T47D (cell line): ENCODE measurements at regions not wholly inside any gene's neighbourhood (a gene's known extent, or its start where the extent isn't known, plus 50 kb on each side); places are given as distances from the start of the nearest gene placed in this dataset.

Experiments
- DNase-seq, 2 experiments: peaks; one replicate each; pipeline versions ENCODE4 v3.0.0 to v3.0.0-alpha.2; 2011 to 2012; ENCODE audit warnings: low read depth in 1 of 2, low spot score in 1 of 2
- JUND ChIP-seq: IDR thresholded peaks from 2 replicates; pipeline ENCODE4 v1.6.1; 2012; ENCODE audit warnings: low read depth
- in situ Hi-C: cut with HindIII; loops from 2 replicates; pipeline ENCODE4 v1.10.0; 2016; ENCODE audit warnings: low sequenced_read_pairs, low pct_unique_long_range_greater_than_20kb

DNA sequence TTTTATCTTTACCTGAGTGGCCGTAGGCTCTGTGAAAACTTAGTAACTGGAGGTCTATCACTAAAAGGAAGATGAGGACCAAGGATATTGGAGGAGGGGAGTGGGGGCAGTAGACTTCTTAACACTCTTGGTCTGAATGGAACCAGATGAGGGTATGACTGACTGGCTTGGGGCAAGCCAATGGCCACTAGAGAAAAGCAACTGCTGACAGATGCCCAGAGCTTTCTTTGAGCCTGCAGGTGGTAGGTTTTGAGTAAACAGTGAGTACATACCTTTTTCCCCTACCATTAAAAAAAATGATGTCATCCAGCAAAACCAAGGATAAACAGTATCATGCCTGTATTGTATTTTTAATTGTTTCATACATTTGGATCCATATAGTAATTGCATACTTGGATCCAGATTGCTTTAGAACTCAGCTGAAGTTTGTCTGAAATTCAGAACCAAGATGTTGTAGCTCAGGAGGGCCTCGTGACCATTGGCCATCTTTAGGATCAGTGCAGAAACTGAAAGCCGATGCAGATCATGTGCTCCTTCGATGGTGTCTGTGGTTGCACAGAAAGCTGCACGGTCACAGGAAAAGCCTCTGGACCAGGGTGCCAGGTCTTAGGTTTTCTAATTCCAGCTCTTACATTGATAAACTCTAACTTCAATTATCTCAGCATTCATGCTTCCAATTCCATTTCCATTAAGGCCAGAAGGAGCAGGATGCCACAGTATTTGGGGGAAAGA lies 131.0 kb downstream of the PDGFRA start:
- in situ Hi-C loops, result no loop called here
- no peak for TF ChIP-seq JUND
- no peak for DNase-seq

DNA sequence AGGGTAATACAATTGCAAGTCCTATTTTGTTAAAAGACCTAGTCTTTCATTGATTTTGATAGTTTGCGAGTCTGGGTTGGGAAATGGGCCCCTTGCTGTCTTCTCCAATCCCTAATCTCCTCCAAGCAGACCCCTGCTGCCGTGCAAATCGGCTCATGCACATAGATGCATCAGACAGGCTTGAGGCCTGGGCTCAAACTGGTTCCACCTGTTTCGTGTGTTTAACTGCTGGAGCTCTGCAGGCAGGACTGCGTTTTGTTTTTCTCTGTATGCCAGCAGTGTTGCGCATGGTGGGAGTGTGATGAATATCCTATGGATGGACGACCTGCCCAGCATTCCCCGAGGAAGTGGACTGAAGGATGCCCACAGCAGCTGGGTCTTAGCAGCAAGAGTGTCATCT lies 133.9 kb downstream of the PDGFRA start:
- in situ Hi-C loops, result no loop called here
- no peak for TF ChIP-seq JUND
- DNase-seq, result peak in 1 of 2 experiments; percentile 47

DNA sequence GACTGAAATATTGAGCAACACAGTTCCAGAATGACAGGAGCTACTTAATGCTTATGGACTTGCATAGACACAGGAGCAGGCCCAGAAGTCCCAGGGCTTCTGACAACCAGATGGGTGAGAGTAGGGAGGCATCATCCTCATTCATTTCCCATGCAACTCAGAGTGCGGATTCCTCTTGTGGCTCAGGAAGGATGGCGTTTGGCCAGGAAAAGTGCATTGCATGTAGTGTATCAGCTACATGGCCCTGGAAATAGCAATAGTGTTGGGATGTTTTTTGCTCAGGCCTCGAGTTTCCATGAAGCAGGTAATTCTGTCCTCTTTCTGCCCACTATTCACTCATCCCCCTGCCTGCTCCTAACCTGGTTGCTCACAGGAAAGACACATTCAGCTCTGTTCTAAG lies 136.6 kb downstream of the PDGFRA start:
- no peak for DNase-seq
- in situ Hi-C loops, result no loop called here
- TF ChIP-seq JUND, result no peak

DNA sequence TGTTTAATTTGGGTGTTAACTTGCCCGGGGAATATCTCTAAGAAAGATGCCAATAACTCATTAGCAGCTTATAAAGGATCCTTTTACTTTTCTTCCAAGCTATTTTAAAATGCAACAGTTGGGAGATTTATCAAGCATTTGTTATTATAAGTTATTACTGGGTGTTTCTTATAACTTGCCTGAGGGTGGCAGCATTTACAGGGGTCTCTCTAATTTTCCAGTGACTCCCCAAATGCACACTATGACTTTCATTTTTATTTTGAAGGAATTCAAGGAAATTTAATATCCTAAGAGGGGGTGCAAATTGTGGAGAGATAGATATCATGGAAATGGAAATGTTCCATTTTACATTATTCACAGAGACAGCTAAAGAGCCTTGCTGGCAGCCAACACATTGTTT lies 138.0 kb downstream of the PDGFRA start:
- no peak for DNase-seq
- in situ Hi-C loops, result no loop called here
- no peak for TF ChIP-seq JUND

DNA sequence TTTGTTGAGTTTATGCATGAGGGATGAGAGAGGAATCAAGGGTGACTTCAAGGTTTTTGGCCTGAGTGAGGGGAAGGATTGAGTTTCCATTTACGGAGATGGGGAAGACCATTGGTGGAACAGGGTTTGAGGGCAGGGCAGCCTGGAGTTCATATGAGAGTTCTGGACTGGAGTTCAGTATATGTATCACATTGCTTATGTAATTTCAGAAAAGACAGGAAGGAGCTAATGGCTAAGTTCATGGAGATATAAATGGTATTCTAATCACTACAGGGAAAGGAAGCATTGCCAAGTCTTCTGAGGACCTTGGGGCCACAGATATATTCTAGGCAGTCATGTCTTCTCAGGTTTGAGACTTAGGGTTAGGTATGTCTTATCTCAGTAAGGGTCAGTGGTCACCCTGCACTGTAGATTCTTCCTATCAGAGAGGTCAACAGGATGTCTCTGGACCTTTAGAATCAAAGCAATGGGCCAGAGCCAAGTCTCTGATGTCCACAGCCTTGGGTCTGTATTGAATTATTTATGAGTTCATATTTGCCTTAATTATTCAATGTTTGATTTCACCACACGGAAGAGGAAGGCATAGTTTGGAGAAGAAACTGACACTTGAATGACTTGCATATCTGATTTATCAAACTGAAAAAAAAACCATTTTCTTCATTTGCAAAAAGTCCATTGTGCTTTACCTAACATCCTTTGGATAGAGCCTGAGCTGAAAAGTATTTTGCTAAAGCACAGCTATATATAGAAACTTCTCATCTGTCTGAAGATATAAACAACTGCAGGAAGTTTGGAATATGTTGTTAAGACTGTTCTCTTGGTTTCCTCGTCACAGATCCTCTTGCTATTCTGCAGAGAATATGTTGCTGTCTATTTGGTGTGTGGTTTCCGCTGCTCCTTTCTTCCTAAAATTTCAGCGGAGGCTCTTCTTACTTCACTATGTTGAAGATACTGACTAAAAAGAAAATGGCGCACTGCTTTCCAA lies 139.5 kb downstream of the PDGFRA start:
- DNase-seq, result no peak
- no peak for TF ChIP-seq JUND
- in situ Hi-C loops, result no loop called here

DNA sequence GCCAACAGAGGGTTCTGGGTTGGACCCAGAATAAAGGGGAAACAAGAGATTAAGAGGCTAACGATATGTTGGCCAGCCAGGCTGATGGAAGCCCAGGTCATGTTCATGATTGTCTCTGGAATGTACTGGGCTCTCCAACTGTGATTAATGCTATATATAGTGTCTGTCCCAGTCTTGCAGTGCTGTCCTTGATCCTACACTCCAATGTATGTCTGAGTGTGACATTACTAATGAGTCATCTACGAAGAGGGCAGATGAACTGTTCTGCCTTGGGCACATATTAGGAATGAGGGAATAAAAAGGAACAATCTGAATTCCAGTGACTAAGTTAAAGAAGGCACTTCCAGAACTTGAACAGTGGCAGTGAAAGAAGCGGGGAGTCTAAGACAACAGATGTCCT lies 142.1 kb downstream of the PDGFRA start:
- in situ Hi-C loops, result no loop called here
- TF ChIP-seq JUND, result no peak
- DNase-seq, result no peak

DNA sequence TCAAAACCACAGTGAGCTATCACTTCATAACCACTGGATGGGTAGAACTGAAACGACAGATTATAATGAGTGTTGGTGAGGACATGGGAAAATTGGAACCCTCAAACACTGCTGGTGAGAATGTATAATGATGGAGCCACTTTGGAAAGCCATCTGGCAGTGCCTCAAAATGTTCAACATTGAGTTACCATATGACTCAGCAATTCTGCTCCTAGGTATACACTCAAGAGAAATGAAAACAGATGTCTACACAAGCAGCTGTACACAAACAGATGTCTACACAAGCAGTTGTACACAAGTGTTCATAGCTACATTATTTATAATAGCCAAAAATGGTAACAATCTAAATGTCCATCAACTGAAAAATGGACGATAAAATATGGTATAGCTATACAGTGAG lies 143.9 kb downstream of the PDGFRA start:
- TF ChIP-seq JUND, result no peak
- in situ Hi-C loops, result no loop called here
- DNase-seq, result no peak

DNA sequence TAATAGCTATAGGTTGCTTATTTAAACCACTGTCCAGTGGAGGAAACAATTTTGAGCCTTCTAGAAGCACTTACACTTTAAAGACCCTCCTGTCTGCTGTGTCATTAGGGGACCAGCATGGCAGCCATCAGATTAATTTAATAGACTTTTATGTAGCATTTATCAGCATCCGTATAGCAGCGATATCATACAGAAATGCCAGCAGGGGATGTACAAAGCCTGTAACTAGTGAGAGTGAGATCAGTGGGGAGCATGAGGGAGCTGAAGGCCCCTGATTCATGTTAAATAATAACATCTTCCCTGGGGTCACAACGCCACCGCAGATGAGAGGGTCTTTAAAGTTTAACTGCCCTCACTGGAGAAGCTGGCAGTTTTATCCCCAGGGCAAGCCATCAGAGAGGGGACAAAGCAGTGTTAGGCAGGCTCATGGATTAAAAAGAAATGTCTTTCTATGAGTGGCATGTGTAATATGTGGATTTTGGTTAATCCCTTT lies 144.7 kb downstream of the PDGFRA start:
- TF ChIP-seq JUND, result no peak
- in situ Hi-C loops, result no loop called here

DNA sequence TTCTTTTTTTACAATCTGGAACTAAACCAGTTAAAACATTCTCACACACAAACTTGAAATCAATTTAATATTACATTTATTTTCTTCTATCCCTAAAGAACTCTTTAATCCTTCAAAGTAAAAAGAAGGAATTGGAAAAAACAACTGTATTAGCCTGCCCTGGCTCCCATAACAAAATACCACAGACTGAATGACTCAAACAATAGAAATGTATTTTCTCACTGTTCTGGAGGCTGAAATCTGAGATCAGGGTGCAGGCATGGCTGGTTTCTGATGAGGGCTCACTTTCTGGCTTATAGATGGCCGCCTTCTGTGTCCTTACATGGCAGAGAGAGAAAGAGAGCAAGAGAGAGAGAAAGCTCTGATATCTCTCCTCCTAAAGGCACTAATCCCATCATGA lies 149.4 kb downstream of the PDGFRA start:
- no peak for TF ChIP-seq JUND
- DNase-seq, result no peak
- in situ Hi-C loops, result no loop called here

More for the DNA sequence above, 144.7 kb downstream of the PDGFRA start:
- DNase-seq, result no peak

DNA sequence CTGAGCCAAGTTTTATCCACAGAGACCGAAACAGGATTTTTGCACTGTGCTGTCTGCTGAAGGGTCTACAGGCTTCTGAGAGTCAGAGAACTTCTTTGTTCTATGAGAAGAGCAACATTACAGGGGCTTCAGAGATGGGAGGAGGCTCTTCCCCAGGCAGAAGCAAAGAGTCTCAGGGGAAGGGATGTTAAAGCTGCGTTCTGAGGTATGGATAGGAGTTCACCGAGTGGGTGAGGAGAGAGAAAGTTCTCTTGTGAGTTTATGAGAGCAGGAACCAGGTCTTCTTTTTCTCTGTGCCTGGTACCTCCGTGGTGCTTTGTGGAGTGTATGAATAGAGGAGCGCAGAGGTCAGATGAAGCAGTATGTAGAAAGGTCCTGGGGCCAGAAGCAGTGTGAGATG lies 155.1 kb downstream of the PDGFRA start:
- no peak for TF ChIP-seq JUND
- in situ Hi-C loops, result no loop called here
- DNase-seq, result no peak

DNA sequence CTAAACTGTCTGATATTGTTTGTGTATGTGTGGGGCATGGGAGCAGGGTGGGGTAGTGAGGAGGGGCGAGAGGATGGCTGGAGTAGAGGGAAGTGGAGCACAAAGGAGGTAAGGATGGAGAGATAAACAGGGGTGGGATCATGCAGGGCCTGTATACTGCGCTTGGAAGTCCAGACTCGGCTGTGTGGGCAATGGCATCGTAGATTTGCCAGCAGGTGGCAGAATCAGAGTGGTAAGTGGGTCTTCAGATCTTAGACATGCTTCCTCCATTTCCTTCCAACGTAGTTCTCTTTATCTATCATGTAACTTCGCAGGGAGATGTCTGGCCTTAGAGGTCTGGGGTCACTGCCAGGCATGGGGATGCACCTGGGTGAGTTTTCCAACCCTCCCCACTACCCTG lies 155.5 kb downstream of the PDGFRA start:
- in situ Hi-C loops, result no loop called here
- peak in 1 of 2 experiments; percentile 56 for DNase-seq
- TF ChIP-seq JUND, result no peak

DNA sequence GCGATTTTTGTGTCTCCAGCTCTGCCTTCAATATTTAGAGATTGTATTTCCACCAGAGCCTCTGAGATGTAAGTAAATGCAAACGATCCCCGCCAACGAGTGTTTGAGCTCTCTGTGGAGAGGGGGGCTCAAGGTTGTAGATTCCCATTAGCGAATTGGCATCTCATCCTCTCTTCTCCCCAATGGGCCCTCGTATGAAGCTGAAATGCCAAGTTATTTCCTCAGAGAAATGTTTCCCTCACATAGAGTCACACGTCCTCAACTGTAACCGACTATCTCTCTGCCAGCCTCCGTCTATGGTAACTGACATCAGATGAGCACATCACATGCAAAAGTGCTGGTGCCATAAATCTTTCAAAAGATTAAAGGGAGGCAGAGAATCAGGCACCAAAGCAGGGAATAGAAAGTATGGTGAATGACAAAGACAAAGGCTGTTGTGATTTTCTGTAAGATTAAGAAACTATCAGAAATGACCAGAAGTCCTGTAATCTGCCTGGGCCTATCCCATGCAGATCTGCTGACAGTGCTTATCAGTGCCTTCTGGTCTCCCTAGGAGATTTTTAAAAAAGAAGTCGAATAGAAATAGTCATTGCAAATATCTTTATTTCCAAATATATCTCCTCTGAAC lies 157.1 kb downstream of the PDGFRA start:
- in situ Hi-C loops, result no loop called here
- no peak for DNase-seq
- no peak for TF ChIP-seq JUND

DNA sequence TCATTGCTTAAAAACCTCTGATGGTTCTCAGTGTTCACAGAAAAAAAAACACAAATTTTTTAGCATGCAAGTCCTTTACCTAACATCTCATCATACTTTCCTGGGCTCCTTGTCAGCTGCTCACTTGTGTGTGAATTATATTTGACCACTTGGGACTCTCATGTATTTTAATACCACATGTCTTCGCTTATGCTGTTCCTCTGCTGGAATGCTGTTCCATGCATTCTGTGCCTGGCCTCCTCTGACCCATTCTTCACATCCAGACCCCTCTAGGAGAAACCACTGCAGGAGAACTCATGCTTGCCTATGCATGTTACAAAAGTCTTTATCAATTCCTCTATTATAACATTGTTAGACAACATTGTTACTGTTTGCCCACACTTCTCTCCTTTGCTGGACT lies 157.6 kb downstream of the PDGFRA start:
- DNase-seq, result no peak
- in situ Hi-C loops, result no loop called here
- no peak for TF ChIP-seq JUND
